NCI-H146 (cell line): ENCODE measurements at regions not wholly inside any gene's neighbourhood (a gene's known extent, or its start where the extent isn't known, plus 50 kb on each side); places are given as distances from the start of the nearest gene placed in this dataset.
"Not testable (repeated sequence)": the region's sequence is repeated elsewhere in the genome, so short reads cannot be mapped to it uniquely, and the experiment has no call there.

Source experiments
- DNase-seq: peaks from one replicate; lab custom pipeline; 2025; lab: John Stamatoyannopoulos, UW

GRCh38 chr3:34109846-34110245 lies 311.4 kb downstream of the PDCD6IP start:
- DNase-seq, result no peak

DNA sequence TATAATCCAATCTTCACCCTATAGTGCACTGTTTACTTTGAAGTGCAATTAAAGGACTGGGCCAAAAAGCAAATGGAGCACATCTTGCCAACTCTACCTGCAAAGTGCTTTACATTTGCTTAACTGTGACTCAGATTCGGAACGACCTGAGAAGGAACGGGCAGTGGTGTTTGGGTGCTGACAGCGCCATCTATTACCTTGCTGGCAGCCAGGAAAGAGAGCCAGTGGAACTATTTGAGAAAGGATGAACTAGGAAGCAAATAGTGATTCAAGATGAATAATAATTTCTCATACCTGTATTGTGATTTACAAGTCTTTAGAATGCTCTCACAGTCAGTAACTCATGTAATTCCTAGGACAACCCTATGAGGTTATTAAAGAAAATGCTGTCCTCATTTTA lies 312.9 kb downstream of the PDCD6IP start:
- no peak for DNase-seq

DNA sequence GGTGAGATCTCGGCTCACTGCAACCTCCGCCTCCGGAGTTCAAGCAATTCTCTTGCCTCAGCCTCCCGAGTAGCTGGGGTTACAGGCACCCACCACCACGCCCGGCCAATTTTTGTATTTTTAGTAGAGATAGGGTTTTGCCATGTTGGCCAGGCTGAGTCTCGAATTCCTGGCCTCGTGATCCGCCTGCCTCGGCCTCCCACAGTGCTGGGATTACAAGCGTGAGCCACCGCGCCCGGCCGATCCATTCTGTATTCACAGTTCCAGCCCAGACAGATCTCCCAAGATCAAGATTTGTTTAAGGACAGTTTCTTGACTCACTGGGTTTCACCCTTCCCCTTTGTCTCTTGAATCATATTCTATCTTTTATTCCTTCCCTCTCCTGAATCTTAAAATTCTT lies 313.8 kb downstream of the PDCD6IP start:
- not testable (repeated sequence) for DNase-seq

DNA sequence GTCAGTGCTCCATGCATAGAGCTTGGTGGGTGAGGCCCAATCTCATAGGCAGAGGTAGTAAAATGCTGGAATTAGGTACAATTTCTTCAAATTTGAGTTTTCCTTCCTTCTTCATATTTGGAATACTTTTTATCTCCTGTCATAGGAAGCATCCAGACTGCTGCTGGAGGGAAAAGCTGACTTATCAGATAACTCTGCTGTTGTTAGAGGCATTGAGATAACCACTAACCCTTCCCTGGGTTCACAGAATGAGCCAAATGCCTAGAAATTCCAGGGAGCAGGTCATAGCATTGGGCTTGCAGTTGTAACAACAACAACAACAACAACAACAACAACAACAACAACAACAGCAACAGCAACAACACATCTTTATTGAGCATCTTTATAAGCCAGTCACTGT lies 332.7 kb downstream of the PDCD6IP start:
- no peak for DNase-seq

- DNase-seq, result no peak
Observed at GRCh38 chr3:34132069-34132692, 333.8 kb downstream of the PDCD6IP start.

DNA sequence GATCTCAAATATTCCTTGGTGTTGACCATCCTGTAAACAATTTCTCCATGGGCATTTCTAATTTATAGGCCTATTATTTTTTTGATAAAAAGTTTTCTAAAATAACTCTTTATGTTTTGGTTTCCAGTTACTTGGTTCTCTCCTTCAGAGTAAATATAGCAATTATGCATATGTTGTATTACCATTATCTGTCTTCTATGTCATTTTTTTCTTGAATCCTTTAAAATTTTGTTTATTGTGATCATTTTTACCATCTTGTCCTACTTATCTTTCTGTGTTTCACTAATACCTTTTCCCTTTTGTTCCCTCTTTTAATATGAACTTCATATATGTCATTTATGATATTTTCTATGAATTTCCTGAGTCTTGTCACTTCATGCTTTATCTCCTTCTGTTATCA lies 341.1 kb downstream of the PDCD6IP start:
- DNase-seq, result no peak

DNA sequence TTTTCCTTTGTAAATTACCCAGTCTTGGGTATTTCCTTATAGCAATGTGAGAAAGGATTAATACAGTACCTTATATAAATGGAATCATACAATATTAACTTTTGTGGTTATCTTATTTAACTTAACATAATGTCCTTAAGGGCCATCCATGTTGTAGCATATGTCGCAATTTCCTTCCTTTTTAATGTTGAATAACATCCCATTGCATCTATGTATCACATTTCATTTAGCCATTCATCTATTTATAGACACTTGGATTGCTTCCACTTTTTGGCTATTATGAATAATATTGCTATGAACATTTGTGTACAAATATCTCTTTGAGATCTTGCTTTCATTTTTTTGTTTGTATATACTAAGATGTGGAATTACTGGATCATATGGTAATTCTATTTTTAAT lies 342.2 kb downstream of the PDCD6IP start:
- no peak for DNase-seq

DNA sequence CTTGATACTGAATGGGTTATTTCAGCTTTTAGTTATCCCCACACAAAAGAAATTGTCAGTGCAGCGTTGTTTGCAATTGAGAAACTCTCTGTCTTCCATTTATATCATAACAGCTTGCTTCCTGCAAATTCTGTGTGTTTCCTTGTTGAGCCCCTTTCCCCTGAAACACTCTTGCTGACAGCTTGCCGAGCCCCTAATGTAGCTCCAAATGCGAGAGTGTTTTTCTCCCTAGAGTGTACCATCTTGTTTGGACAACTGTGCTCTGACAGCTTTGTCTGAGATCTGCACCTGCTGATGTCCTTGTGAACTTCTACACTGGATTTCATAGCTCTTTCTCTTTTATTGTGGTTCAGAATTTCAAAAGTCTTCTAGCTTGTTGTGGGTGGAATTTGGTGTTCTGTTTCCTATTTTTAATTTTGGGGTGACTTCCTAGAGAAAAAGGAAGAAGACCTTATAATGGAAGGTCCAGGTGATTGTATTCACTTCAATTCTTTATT lies 343.5 kb downstream of the PDCD6IP start:
- DNase-seq, result no peak

DNA sequence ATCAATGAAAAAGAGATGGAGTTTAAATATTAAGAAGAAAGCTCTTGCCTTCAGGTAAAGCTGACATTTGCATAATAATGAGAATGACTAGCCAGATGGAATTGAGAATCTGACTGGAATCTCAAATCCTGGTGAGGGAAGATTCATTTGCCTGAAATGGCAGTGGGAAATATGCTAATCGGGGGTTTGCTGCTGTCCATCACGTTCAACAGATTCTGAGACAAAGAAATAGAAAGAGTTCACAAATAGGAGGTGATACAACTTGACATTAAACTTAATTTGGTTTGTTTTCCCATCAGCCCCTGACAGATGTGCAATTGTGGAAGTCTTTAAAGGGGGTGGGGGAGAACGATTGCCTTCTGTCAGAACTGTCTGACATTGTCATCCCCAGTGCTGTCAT lies 347.4 kb downstream of the PDCD6IP start:
- DNase-seq, result no peak

- DNase-seq, result no peak
Observed at GRCh38 chr3:34146596-34146995, 348.2 kb downstream of the PDCD6IP start.

GRCh38 chr3:34150992-34151391 lies 352.6 kb downstream of the PDCD6IP start:
- no peak for DNase-seq

DNA sequence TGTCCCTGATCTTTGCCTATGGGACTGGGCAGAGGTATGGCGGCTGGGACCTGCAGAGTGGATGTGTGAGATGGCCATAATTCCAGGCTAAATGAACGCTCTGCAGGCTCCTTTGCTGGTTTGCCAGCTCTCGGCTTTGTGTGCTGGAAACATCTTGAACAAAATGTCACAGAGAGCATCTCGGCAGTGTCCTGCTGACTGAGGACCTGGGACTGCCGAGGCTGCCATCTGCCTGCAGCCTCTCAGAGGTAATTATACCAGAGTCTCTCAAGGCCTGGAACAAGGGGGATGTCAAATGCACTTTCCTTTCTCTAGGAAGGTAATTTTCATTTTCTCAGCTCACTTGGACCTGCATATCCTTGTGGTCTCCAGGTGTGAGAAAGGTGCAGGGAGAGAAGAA lies 354.2 kb downstream of the PDCD6IP start:
- no peak for DNase-seq

DNA sequence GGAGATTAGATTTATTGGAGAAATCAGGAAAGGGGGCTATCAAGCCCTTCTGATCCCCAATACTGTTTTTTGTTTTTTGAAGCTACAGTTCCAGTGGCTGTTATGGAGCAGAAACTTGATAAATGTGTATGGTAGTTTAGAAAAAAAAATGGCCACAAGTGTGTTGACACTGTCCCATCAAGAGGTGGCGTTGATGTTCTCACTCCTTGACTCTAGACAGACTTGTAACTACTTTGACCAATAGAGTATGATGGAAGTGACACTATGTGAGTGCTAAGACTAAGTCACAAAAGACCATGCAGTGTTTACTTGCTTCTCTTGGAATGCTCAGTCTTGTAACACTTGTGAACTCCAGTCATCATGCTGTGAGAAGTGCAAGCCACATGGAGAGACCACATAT lies 356.7 kb downstream of the PDCD6IP start:
- DNase-seq, result no peak

DNA sequence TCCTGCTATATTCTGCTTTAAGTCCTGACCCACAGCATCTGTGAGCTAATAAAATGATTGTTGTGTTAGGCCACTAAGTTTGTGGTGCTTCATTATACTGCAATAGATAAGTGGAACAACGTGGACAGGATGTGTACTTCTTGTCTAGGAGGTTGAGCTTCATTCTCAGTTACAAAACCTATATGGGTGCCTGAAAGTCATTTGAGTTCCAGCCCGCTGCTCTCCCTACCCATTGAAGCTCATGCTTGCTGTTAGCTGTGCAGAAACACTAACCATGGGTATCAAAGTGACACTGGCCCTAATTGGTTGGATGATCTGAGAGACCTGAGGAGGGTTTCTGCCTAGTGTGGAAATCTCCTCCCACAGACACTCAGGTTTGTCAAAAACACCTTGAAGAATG lies 357.2 kb downstream of the PDCD6IP start:
- no peak for DNase-seq

DNA sequence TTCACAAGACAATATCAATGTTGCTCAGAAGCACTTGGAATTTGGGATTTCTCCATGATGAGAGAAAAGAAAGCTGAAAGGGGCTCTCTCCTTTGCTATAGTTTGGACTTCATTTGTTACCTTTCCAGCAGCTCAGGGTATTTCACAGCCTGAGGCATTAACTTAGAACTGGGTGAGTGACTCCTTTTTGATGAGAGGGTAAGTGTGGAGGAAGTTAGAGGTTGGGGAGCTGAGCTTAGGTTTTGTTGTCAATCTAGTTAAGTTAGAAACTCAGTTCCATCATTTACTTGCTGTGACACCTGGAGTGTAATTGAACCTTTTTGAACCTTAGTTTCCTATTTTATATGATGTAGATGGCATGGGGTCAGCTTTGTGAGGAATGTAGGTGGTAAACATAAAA lies 359.1 kb downstream of the PDCD6IP start:
- no peak for DNase-seq

- DNase-seq, result no peak
Observed at GRCh38 chr3:34159613-34160420, 361.4 kb downstream of the PDCD6IP start.

- not testable (repeated sequence) for DNase-seq
Observed at GRCh38 chr3:34169636-34170035, 371.2 kb downstream of the PDCD6IP start.

GRCh38 chr3:34174740-34175139 lies 376.3 kb downstream of the PDCD6IP start:
- DNase-seq, result peak; percentile 96

DNA sequence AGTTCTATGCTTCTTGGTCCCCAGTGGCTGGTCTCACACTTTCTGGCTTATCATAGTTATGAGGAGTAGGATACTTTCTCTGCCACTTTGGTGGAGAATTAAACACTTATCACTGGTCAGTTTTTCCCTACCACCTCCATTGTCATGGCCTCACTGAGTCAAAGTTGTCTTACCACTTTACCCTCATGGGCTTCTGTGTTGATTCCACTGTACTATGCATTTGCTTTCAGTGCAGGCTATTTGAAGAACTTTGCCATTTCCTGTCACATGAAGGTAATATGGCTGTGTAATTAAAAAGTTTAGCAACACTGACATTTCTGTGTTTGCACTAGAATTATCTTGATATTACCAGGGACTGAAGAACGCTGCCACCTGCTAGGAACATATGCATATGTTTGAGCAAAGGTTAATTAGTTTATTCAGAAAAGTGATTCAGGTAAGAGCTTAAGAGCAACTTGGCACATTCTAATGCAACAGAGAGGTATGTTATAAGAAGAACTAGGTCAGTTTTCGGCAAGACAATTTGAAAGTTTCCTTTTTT lies 377.3 kb downstream of the PDCD6IP start:
- peak; percentile 86 for DNase-seq

DNA sequence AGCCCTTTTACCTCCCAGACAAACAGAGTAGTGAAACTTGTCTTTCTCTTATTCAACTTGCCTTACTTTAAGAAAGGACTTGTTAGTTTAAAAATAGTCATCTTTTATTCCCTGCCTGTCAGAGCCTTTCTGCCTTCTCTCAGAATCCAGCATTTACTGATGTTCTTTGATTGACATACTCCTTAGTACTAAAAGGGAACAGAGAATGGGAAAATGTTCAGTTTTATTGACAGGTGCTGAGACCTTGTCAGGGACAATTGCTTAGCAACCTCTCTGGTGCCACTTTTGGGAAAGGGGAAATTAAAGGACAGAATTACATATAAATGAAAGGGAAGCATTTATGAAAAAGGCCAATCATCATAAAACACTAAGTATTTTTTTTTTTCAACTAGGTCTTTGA lies 378.3 kb downstream of the PDCD6IP start:
- no peak for DNase-seq

DNA sequence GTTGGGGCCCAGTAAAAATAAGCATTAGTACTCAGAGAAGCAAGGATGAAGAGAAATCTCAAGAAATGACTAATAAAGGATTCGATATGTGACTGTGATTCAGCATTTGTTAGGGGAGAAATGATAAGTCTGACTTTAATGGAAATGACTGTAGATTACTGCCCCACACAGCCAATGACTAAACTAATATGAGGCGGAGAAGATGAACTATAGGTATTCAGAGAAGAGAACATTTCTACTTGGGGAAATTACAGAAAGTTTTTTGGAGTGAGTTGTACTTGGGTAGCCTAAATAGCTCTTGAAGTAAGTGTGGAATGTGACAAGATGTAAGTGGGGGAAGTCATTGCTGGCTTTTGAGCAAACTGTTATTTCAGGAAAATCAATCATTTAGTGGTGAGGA lies 380.0 kb downstream of the PDCD6IP start:
- DNase-seq, result no peak

GRCh38 chr3:34179716-34180115 lies 381.3 kb downstream of the PDCD6IP start:
- DNase-seq, result no peak

DNA sequence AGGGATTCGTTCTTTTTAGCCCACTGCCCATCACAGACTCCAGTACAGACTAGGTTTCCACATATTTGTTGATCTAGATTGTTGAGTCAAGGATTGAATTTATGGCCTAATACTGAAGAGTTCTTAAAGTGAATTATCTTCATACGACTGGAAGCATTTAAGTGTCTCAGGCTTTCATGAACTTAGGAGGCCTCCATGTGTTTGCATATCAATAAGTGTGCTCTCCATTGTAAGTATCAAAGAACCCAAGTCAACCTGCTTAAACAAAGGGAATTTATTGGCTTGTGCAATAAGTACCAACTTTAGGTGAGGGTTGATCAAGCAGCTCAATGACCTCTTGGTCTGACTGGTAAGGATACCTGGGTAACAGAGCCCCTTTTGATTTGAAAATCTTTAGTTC lies 382.1 kb downstream of the PDCD6IP start:
- no peak for DNase-seq
